ENCODE measurements at regions not wholly inside any gene's neighbourhood (a gene's known extent, or its start where the extent isn't known, plus 50 kb on each side); places are given as distances from the start of the nearest gene placed in this dataset.

- no peak for DNase-seq (ENCODE audit: low read depth in 3 of 3)
These were observed 166.5 kb downstream of the TFAP2A start for GRCh38 chr6:10248378-10248843.

GRCh38 chr6:10237298-10238038, 177.4 kb downstream of the TFAP2A start:
- DNase-seq (ENCODE audit: low read depth in 3 of 3): no peak

GRCh38 chr6:10235344-10235743, 179.5 kb downstream of the TFAP2A start:
- DNase-seq (ENCODE audit: low read depth in 3 of 3): no peak

GRCh38 chr6:10230531-10230930, 184.3 kb downstream of the TFAP2A start:
- DNase-seq (ENCODE audit: low read depth in 3 of 3): no peak

GRCh38 chr6:10223841-10224240, 191.0 kb downstream of the TFAP2A start:
- DNase-seq (ENCODE audit: low read depth in 3 of 3): no peak

- DNase-seq (ENCODE audit: low read depth in 3 of 3): no peak
These were observed 193.7 kb downstream of the TFAP2A start for GRCh38 chr6:10221178-10221577.

- no peak for DNase-seq (ENCODE audit: low read depth in 3 of 3)
These were observed 195.4 kb downstream of the TFAP2A start for GRCh38 chr6:10219510-10219909.

GRCh38 chr6:10217111-10217510, 197.8 kb downstream of the TFAP2A start:
- DNase-seq (ENCODE audit: low read depth in 3 of 3): no peak

- DNase-seq (ENCODE audit: low read depth in 3 of 3): no peak
These were observed 199.4 kb downstream of the TFAP2A start for GRCh38 chr6:10215326-10216110.

- no peak for DNase-seq (ENCODE audit: low read depth in 3 of 3)
These were observed 204.8 kb downstream of the TFAP2A start for GRCh38 chr6:10210052-10210451.

- DNase-seq (ENCODE audit: low read depth in 3 of 3): no peak
These were observed 209.0 kb downstream of the TFAP2A start for GRCh38 chr6:10205892-10206291.

GRCh38 chr6:10205120-10205519, 209.8 kb downstream of the TFAP2A start:
- no peak for DNase-seq (ENCODE audit: low read depth in 3 of 3)

- no peak for DNase-seq (ENCODE audit: low read depth in 3 of 3)
These were observed 211.2 kb downstream of the TFAP2A start for GRCh38 chr6:10203651-10204050.

- no peak for DNase-seq (ENCODE audit: low read depth in 3 of 3)
These were observed 212.3 kb downstream of the TFAP2A start for GRCh38 chr6:10202581-10202980.

- no peak for DNase-seq (ENCODE audit: low read depth in 3 of 3)
These were observed 213.0 kb downstream of the TFAP2A start for GRCh38 chr6:10201606-10202510.

GRCh38 chr6:10196090-10196489, 218.8 kb downstream of the TFAP2A start:
- DNase-seq (ENCODE audit: low read depth in 3 of 3): no peak

GRCh38 chr6:10194816-10195672, 219.8 kb downstream of the TFAP2A start:
- no peak for DNase-seq (ENCODE audit: low read depth in 3 of 3)

- no peak for DNase-seq (ENCODE audit: low read depth in 3 of 3)
These were observed 221.6 kb downstream of the TFAP2A start for GRCh38 chr6:10193321-10193720.

GRCh38 chr6:10190042-10190441, 224.8 kb downstream of the TFAP2A start:
- no peak for DNase-seq (ENCODE audit: low read depth in 3 of 3)

- DNase-seq (ENCODE audit: low read depth in 3 of 3): no peak
These were observed 230.3 kb downstream of the TFAP2A start for GRCh38 chr6:10184371-10185227.
